H9 (cell line): ENCODE measurements at regions not wholly inside any gene's neighbourhood (a gene's known extent, or its start where the extent isn't known, plus 50 kb on each side); places are given as distances from the start of the nearest gene placed in this dataset.

ENCODE experiments used
- DNase-seq: peaks from one replicate; pipeline ENCODE4 v3.0.0-alpha.2; 2017
- H2AFZ ChIP-seq: one replicate; pipeline ENCODE4 v1.6.1; 2013; ENCODE audit warnings: mild to moderate bottlenecking, low read length, control low read depth, moderate library complexity
- H2AK5ac ChIP-seq: 2 replicates; pipeline ENCODE4 v1.6.1; 2013; ENCODE audit warnings: low read length, control low read depth, mixed read lengths; ENCODE audit not compliant: insufficient read length
- H2BK120ac ChIP-seq: one replicate; pipeline ENCODE4 v1.6.1; 2013; ENCODE audit warnings: low read depth, mild to moderate bottlenecking, low read length, control low read depth, inconsistent platforms; ENCODE audit not compliant: poor library complexity, severe bottlenecking
- H2BK12ac ChIP-seq: 2 replicates; pipeline ENCODE4 v1.6.1; 2013; ENCODE audit warnings: low read length, control low read depth, mixed read lengths, low read depth; ENCODE audit not compliant: insufficient read length
- H2BK15ac ChIP-seq: 2 replicates; pipeline ENCODE4 v1.6.1; 2013; ENCODE audit warnings: low read depth, low read length, control low read depth
- H2BK20ac ChIP-seq: one replicate; pipeline ENCODE4 v1.6.1; 2013; ENCODE audit warnings: low read depth, mild to moderate bottlenecking, low read length, control low read depth, inconsistent platforms; ENCODE audit not compliant: poor library complexity, severe bottlenecking
- H2BK5ac ChIP-seq: 2 replicates; pipeline ENCODE4 v1.6.1; 2013; ENCODE audit warnings: low read length, control low read depth, mixed read lengths; ENCODE audit not compliant: insufficient read length
- H3K14ac ChIP-seq: 2 replicates; pipeline ENCODE4 v1.6.1; 2013; ENCODE audit warnings: low read length, control low read depth; ENCODE audit not compliant: insufficient read depth
- H3K18ac ChIP-seq: 2 replicates; pipeline ENCODE4 v1.6.1; 2013; ENCODE audit warnings: low read depth, mild to moderate bottlenecking, mixed read lengths, low read length, control low read depth; ENCODE audit not compliant: insufficient read length
- H3K23ac ChIP-seq: 2 replicates; pipeline ENCODE4 v1.6.1; 2013; ENCODE audit warnings: low read length, control low read depth, mixed read lengths, low read depth; ENCODE audit not compliant: insufficient read length
- H3K23me2 ChIP-seq: 2 replicates; pipeline ENCODE4 v1.6.1; 2013; ENCODE audit warnings: low read depth, mild to moderate bottlenecking, mixed read lengths, low read length, control low read depth; ENCODE audit not compliant: insufficient read length, poor library complexity, severe bottlenecking
- H3K27ac ChIP-seq: 2 replicates; pipeline ENCODE4 v1.5.1; 2013; ENCODE audit warnings: low read length, control low read depth, mixed read lengths, low read depth; ENCODE audit not compliant: insufficient read length
- H3K27me3 ChIP-seq: 2 replicates; pipeline ENCODE4 v1.6.1; 2013; ENCODE audit warnings: low read length, control low read depth, inconsistent platforms; ENCODE audit not compliant: insufficient read depth
- H3K4ac ChIP-seq: 2 replicates; pipeline ENCODE4 v1.6.1; 2013; ENCODE audit warnings: low read depth, mild to moderate bottlenecking, control low read depth, inconsistent platforms, low read length, moderate library complexity
- H3K4me1 ChIP-seq: 2 replicates; pipeline ENCODE4 v1.6.1; 2013; ENCODE audit warnings: low read length, control low read depth, inconsistent platforms; ENCODE audit not compliant: insufficient read depth
- H3K4me2 ChIP-seq: 2 replicates; pipeline ENCODE4 v1.6.1; 2013; ENCODE audit warnings: low read length, control low read depth, mixed read lengths; ENCODE audit not compliant: insufficient read length, insufficient read depth
- H3K56ac ChIP-seq: 2 replicates; pipeline ENCODE4 v1.6.1; 2013; ENCODE audit warnings: low read depth, mild to moderate bottlenecking, mixed read lengths, low read length, control low read depth; ENCODE audit not compliant: insufficient read length
- H3K79me1 ChIP-seq: 2 replicates; pipeline ENCODE4 v1.6.1; 2013; ENCODE audit warnings: low read depth, mild to moderate bottlenecking, moderate library complexity, low read length, control low read depth, inconsistent platforms; ENCODE audit not compliant: insufficient read depth, poor library complexity, severe bottlenecking
- H3K79me2 ChIP-seq: 2 replicates; pipeline ENCODE4 v1.6.1; 2013; ENCODE audit warnings: low read length, control low read depth, inconsistent platforms; ENCODE audit not compliant: insufficient read depth
- H3K9ac ChIP-seq: 2 replicates; pipeline ENCODE4 v1.6.1; 2013; ENCODE audit warnings: low read length, control low read depth, mixed read lengths; ENCODE audit not compliant: insufficient read length; ENCODE audit errors: extremely low read depth
- H3K9me3 ChIP-seq: one replicate; pipeline ENCODE4 v1.6.1; 2013; ENCODE audit warnings: low read depth, low read length, inconsistent platforms; ENCODE audit not compliant: control insufficient read depth
- H3T11ph ChIP-seq: one replicate; pipeline ENCODE4 v1.6.1; 2013; ENCODE audit warnings: mild to moderate bottlenecking, low read length, control low read depth, inconsistent platforms
- H4K20me1 ChIP-seq: one replicate; pipeline ENCODE4 v1.6.1; 2013; ENCODE audit not compliant: control insufficient read depth, insufficient read length, insufficient read depth
- H4K5ac ChIP-seq: 2 replicates; pipeline ENCODE4 v1.6.1; 2013; ENCODE audit warnings: low read depth, mild to moderate bottlenecking, mixed read lengths, low read length, control low read depth; ENCODE audit not compliant: insufficient read length
- H4K8ac ChIP-seq: replicated peaks from 2 replicates; pipeline ENCODE4 v1.6.1; 2013; ENCODE audit warnings: low read length, control low read depth, mixed read lengths, low read depth; ENCODE audit not compliant: insufficient read length
- H4K91ac ChIP-seq: 2 replicates; pipeline ENCODE4 v1.6.1; 2013; ENCODE audit warnings: low read depth, mild to moderate bottlenecking, moderate library complexity, mixed read lengths, low read length, control low read depth; ENCODE audit not compliant: insufficient read length
- H3K27ac Mint-ChIP-seq, 3 experiments: 2 replicates in 2 of 3; 3 replicates in 1 of 3; pipeline ENCODE4 v1.8.0; 2020 to 2021; ENCODE audit warnings: mixed read lengths in 3 of 3, mild to moderate bottlenecking in 1 of 3, moderate library complexity in 1 of 3
- H3K27me3 Mint-ChIP-seq: 2 replicates; pipeline ENCODE4 v1.8.0; 2021; ENCODE audit warnings: low read depth, mild to moderate bottlenecking, moderate library complexity, mixed read lengths
- H3K36me3 Mint-ChIP-seq, 3 experiments: 2 replicates in 2 of 3; 3 replicates in 1 of 3; pipeline ENCODE4 v1.8.0; 2020 to 2021; ENCODE audit warnings: low read depth in 3 of 3, mixed read lengths in 3 of 3; ENCODE audit not compliant: insufficient read depth in 1 of 3
- H3K4me1 Mint-ChIP-seq, 2 experiments: 2 replicates each; pipeline ENCODE4 v1.8.0; 2020; ENCODE audit warnings: mixed read lengths in 2 of 2
- H3K4me3 Mint-ChIP-seq, 2 experiments: 2 replicates in 1 of 2; 3 replicates in 1 of 2; pipeline ENCODE4 v1.8.0; 2020 to 2021; ENCODE audit warnings: mild to moderate bottlenecking in 2 of 2, mixed read lengths in 2 of 2, moderate library complexity in 1 of 2
- H3K9me3 Mint-ChIP-seq, 2 experiments: 2 replicates in 1 of 2; 3 replicates in 1 of 2; pipeline ENCODE4 v1.8.0; 2020; ENCODE audit warnings: mild to moderate bottlenecking in 2 of 2, mixed read lengths in 2 of 2, moderate library complexity in 1 of 2
- CTCF ChIP-seq: fragments of 200-600 bp; sonication (generic); conservative IDR thresholded peaks from 3 replicates; pipeline ENCODE4 v1.8.0; 2021; ENCODE audit warnings: antibody characterized with exemption, mild to moderate bottlenecking
- WGBS: extraction: QIAGEN DNeasy Blood & Tissue Kit; methylation state at CpG from one replicate; pipeline ENCODE4 v1.1.7; 2013; ENCODE audit warnings: missing lambda C conversion rate, low lambda C conversion rate, mixed read lengths; ENCODE audit not compliant: insufficient read length; ENCODE audit errors: extremely low coverage; 5-methylcytosine and 5-hydroxymethylcytosine counted together

- peak; percentile 33 for DNase-seq
- peak; percentile 56 for TF ChIP-seq CTCF
- H3K9me3 Mint-ChIP-seq: peaks cover 0 to 2% of the 10 kb centered on the region in 2 experiments; a peak in 1 of 5 replicates
- H2BK20ac ChIP-seq: no peak overlapping the region
- no peak overlapping the region for H3K14ac ChIP-seq
- no peak overlapping the region for H3K4ac ChIP-seq
- no peak overlapping the region for H3K27ac Mint-ChIP-seq
- WGBS: no CpG with 5 or more reads among the region's 4 CpGs
- H3K4me1 ChIP-seq: no peaks in the 10 kb centered on the region
- H3K23me2 ChIP-seq: no peaks in the 10 kb centered on the region
- no peak overlapping the region for H4K91ac ChIP-seq
- H3K4me2 ChIP-seq: no peak overlapping the region
- no peak overlapping the region for H2BK15ac ChIP-seq
- no peak overlapping the region for H2BK120ac ChIP-seq
- H3K36me3 Mint-ChIP-seq: peaks cover 0 to 6% (median 0%) of the 10 kb centered on the region in 3 experiments; a peak in 1 of 7 replicates
- H3K9ac ChIP-seq: no peak overlapping the region
- no peaks in the 10 kb centered on the region for H3K9me3 ChIP-seq
- H2BK5ac ChIP-seq: no peak overlapping the region
- no peaks in the 10 kb centered on the region for H3K4me1 Mint-ChIP-seq
- no peaks in the 10 kb centered on the region for H4K20me1 ChIP-seq
- no peak overlapping the region for H3K4me3 Mint-ChIP-seq
- H3K18ac ChIP-seq: no peak overlapping the region
- H3K27me3 ChIP-seq: no peaks in the 10 kb centered on the region
- no peak overlapping the region for H2AFZ ChIP-seq
- no peak overlapping the region for H3T11ph ChIP-seq
- 0 out of 2 replicates have a peak, but pooled peaks cover 2% of the 10 kb centered on the region for H3K79me2 ChIP-seq
- H3K27ac ChIP-seq: no peak overlapping the region
- peaks cover 2% of the 10 kb centered on the region for H3K27me3 Mint-ChIP-seq
- no peaks in the 10 kb centered on the region for H3K79me1 ChIP-seq
- no peak overlapping the region for H4K5ac ChIP-seq
- H3K56ac ChIP-seq: no peak overlapping the region
- no peak overlapping the region for H3K23ac ChIP-seq
- no peak overlapping the region for H2AK5ac ChIP-seq
- no peak overlapping the region for H2BK12ac ChIP-seq
- no peak overlapping the region for H4K8ac ChIP-seq
Observed at GRCh38 chr4:136183513-136183912, 1348.8 kb downstream of the PCDH18 start.
